Immature natural killer cell (primary cell): ENCODE measurements at regions not wholly inside any gene's neighbourhood (a gene's known extent, or its start where the extent isn't known, plus 50 kb on each side); places are given as distances from the start of the nearest gene placed in this dataset.
"Not testable (repeated sequence)": the region's sequence is repeated elsewhere in the genome, so short reads cannot be mapped to it uniquely, and the experiment has no call there.

ENCODE experiments used
- DNase-seq, 3 donors: peaks; one replicate each; pipeline ENCODE4 v3.0.0; 2022; ENCODE audit warnings: mixed read lengths in 1 of 3
- H3K27ac Mint-ChIP-seq, 6 donors: one replicate each; pipeline ENCODE4 v1.8.0; 2020; ENCODE audit warnings: mixed read lengths in 6 of 6, mild to moderate bottlenecking in 5 of 6, inconsistent platforms in 4 of 6, moderate library complexity in 3 of 6
- H3K27me3 Mint-ChIP-seq, 3 donors: one replicate each; pipeline ENCODE4 v1.8.0; 2020 to 2021; ENCODE audit warnings: low read depth in 3 of 3, mild to moderate bottlenecking in 3 of 3, mixed read lengths in 3 of 3, moderate library complexity in 3 of 3, inconsistent platforms in 1 of 3
- H3K36me3 Mint-ChIP-seq, 3 donors: one replicate each; pipeline ENCODE4 v1.8.0; 2020; ENCODE audit warnings: mixed read lengths in 3 of 3, inconsistent platforms in 2 of 3, mild to moderate bottlenecking in 2 of 3
- H3K4me1 Mint-ChIP-seq, 2 donors: one replicate each; pipeline ENCODE4 v1.8.0; 2020; ENCODE audit warnings: inconsistent platforms in 2 of 2, mild to moderate bottlenecking in 2 of 2, mixed read lengths in 2 of 2, moderate library complexity in 1 of 2
- H3K4me3 Mint-ChIP-seq, 5 donors: one replicate each; pipeline ENCODE4 v1.8.0; 2020; ENCODE audit warnings: mild to moderate bottlenecking in 5 of 5, mixed read lengths in 5 of 5, inconsistent platforms in 3 of 5, moderate library complexity in 3 of 5
- H3K9me3 Mint-ChIP-seq, 6 donors: one replicate each; pipeline ENCODE4 v1.8.0; 2020; ENCODE audit warnings: mild to moderate bottlenecking in 6 of 6, mixed read lengths in 6 of 6, inconsistent platforms in 4 of 6, moderate library complexity in 3 of 6

DNA sequence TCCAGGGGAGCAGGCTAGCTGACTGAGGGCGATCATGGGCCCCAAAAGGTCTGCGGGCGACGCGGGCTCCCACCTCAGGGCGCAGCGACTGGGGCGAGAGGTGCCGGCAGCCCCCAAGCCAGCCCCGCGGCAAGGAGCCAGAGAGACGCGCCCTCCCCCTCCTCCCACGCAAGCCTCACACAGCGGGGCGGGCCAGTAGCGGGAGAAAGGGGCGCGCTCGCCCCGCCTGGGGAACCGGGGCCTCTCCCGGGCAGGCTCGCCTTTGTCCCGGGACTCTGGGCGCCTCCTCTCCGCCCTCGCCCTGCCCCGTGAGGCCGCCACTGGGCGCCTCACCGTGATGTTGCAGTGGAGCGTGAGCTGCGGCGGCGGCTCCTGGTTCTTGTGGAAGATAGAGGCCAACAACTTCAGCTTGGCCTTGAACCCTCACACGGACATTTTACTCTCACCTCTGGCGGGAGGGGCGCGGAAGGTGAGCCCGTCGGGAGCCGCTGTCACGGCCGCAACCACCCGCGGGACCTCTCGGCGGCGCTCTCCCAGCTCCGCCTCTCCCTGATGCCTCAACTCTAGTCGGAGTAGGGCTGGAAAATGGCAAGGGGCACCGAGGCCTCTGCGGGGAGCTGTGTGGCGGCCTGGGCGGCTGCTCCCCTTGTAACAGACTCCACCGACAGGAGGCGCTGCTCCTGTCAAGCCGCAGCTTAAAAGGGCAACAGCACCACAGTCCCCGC, 100.5 kb upstream of the ZSCAN2 start:
- DNase-seq = peak in 2 of 3 donors; percentile 14 to 18
- not testable (repeated sequence) for H3K27me3 Mint-ChIP-seq, H3K4me3 Mint-ChIP-seq, H3K27ac Mint-ChIP-seq, H3K36me3 Mint-ChIP-seq, H3K4me1 Mint-ChIP-seq, H3K9me3 Mint-ChIP-seq

DNA sequence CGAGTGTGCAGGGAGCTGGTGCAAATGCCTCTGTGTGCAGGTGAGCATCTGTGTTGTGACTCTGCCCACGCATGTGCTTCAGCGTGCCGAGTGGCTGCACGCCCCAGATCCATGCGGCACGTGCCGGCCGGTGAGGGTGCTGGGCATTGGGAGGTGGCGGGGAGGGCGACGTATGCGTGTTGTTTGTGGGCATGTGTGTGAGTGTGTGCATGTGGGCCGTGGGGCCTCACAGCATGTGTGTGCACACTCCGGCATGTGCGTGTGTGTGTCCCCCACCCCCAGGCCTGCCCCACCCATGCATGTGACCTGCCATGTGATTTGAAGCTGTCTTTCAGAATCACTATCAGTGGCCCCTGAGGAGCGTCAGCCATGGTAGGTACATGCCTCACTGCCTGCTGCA, 97.7 kb upstream of the ZSCAN2 start:
- not testable (repeated sequence) for H3K27ac Mint-ChIP-seq, H3K36me3 Mint-ChIP-seq, H3K9me3 Mint-ChIP-seq, H3K4me3 Mint-ChIP-seq, DNase-seq, H3K4me1 Mint-ChIP-seq, H3K27me3 Mint-ChIP-seq

DNA sequence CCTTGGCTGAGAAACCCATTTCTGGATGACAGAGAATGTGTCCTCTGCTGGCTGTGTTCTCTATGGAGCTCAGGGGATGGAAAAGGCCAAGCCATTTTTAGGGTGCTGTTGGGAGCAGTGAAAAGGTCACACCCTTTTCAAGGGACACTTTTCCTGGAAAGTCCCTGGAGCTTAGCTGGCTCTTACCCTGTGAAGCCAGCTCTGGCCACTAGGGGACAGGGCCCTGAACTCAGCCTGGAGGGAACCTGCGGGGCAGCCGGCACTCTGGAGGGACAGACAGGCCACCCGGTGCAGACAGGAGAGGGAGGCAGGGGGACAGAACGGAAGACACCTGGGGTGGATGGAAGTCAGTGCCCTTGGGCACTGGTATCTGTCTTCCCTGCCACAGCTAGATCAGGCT, 95.3 kb upstream of the ZSCAN2 start:
- peak in 1 of 3 donors; percentile 5 for DNase-seq
- not testable (repeated sequence) for H3K36me3 Mint-ChIP-seq, H3K27ac Mint-ChIP-seq, H3K9me3 Mint-ChIP-seq, H3K27me3 Mint-ChIP-seq, H3K4me3 Mint-ChIP-seq, H3K4me1 Mint-ChIP-seq

GRCh38 chr15:84512324-84512723, 88.5 kb upstream of the ZSCAN2 start:
- DNase-seq, H3K4me3 Mint-ChIP-seq, H3K9me3 Mint-ChIP-seq, H3K4me1 Mint-ChIP-seq, H3K27ac Mint-ChIP-seq, H3K27me3 Mint-ChIP-seq, H3K36me3 Mint-ChIP-seq: not testable (repeated sequence)

DNA sequence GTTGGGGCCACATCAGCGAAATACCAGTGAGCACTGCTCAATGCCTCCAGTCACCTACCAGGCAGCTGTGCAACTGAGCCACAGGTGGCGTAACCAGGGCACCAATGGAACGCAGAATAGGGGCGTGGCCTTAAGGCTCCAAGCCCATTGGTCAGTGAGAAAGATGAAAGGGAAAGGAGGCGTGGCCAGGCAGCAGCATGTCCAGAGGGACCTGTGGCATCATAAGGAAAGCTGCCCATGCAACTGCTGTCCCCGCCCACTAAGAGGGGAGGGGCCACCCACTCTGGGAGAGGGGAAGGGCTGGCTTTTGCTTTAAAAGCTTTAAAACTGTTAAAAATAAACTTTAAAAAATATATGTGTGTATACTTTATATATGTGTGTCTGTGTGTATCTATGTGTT, 84.0 kb upstream of the ZSCAN2 start:
- H3K27ac Mint-ChIP-seq, DNase-seq, H3K36me3 Mint-ChIP-seq, H3K4me1 Mint-ChIP-seq, H3K4me3 Mint-ChIP-seq, H3K9me3 Mint-ChIP-seq, H3K27me3 Mint-ChIP-seq: not testable (repeated sequence)

DNA sequence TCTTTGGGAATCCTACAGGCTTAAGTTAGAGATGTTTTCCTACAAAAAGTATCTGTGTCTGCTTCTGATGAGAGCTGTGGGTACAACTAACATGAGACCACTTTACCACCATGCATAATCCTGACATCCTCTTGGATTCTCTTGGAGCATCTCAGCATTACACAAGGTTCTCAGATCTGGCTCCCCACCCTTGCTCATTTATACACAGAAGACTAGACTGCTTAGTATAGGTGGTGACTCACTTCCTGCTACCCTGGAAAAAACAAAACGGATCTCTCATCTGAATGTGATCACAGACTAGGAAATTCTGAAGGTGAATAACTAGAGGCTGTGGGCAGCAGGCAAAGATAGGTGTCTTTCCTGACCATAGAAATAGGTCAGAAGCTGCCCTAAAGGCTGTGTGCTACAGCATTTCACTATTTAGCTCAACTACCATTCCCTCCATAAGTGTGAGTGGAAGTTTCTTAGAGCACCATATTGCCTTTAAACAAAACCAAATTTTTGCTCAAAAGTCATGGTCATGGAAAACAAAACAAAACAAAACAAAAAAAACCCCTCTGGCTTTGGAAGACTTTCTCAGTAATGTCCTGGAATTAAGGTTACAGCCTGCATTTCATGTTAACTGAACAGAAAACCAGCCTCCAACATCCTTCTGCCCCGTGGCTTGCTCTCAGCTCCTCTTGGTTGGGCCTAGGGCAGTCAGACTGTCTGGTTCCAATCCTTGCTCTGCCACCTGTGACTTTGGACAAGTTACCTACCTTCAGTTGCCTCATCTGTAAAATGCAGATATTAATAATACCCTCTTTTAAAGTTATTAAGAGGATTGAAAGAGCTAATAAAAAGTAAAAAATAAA, 75.1 kb upstream of the ZSCAN2 start:
- H3K4me3 Mint-ChIP-seq, DNase-seq, H3K4me1 Mint-ChIP-seq, H3K36me3 Mint-ChIP-seq, H3K9me3 Mint-ChIP-seq, H3K27me3 Mint-ChIP-seq, H3K27ac Mint-ChIP-seq: not testable (repeated sequence)

DNA sequence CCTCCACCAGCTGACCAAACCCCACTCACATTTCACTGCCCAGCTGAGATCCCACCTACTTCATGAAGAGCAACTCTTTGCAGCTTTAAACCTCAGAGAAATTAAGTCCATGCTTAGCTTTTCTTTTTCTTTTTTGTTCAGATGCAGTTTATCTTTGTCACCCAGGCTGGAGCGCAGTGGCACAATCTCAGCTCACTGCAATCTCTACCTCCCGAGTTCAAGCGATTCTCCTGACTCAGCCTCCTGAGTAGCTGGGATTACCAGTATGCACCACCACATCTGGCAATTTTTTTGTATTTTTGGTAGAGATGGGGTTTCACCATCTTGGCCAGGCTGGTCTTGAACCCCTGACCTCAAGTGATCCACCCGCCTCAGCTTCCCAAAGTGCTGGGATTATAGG, 70.1 kb upstream of the ZSCAN2 start:
- not testable (repeated sequence) for H3K27me3 Mint-ChIP-seq, H3K27ac Mint-ChIP-seq, DNase-seq, H3K9me3 Mint-ChIP-seq, H3K36me3 Mint-ChIP-seq, H3K4me3 Mint-ChIP-seq, H3K4me1 Mint-ChIP-seq

DNA sequence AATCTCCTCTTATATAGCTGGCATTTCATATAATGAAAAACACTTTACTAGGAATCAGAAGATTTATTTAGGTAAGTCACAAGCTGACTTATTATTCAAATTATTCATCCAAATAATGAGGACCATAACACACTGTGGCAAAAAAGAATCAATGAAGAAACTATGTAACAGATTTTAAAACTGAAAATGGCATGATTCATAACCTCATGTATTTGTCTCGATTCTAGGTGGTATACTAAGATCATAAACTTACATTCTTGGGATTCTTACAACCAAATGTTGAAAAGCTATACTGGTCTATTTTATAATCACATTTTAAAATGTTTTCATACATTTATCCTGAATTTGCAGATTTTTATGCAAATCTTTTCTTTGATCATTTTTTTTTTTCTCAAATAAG, 69.6 kb upstream of the ZSCAN2 start:
- peaks cover 0 to 12% (median 9%) of the 10 kb centered on the region in 3 donors for H3K36me3 Mint-ChIP-seq
- not testable (repeated sequence) for H3K9me3 Mint-ChIP-seq, H3K4me3 Mint-ChIP-seq, H3K4me1 Mint-ChIP-seq, H3K27ac Mint-ChIP-seq, DNase-seq, H3K27me3 Mint-ChIP-seq

DNA sequence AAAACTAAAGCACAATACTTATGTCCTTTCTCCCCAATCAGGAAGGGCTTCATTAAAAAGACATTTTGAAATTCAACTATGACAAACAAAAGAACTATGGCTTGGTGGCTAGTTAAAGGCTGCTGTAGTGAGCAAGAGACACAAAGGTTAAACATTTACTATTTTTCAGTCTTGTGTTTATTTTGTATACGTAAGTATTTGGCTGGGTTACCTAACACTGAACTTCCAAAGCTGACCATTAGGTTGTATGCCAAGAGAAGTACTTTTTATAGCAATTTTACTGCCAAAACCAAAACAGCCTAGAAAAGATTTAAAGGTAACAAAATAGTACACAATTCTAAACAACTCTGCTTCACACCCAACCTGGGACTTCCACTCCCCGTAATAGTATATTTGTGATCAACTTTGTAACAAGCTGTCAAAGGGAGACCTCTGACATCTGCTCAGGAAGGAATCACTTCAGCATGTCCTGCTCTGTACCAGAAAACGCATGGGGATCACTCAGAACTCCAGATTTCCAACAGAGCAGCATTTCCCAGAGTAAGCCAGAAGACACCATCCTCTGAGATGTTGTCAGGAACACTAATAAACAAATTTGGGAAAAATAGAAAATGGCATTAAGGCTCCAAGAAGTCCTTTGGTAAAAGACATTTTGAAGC, 69.0 kb upstream of the ZSCAN2 start:
- not testable (repeated sequence) for H3K27ac Mint-ChIP-seq, H3K27me3 Mint-ChIP-seq

GRCh38 chr15:84533705-84534104, 67.1 kb upstream of the ZSCAN2 start:
- not testable (repeated sequence) for H3K9me3 Mint-ChIP-seq, DNase-seq, H3K27ac Mint-ChIP-seq, H3K27me3 Mint-ChIP-seq, H3K4me1 Mint-ChIP-seq, H3K4me3 Mint-ChIP-seq
- peaks cover 4 to 20% (median 13%) of the 10 kb centered on the region in 3 donors for H3K36me3 Mint-ChIP-seq

More for the DNA sequence above, 69.0 kb upstream of the ZSCAN2 start:
- DNase-seq, H3K4me1 Mint-ChIP-seq, H3K9me3 Mint-ChIP-seq, H3K4me3 Mint-ChIP-seq: not testable (repeated sequence)
- peaks cover 0 to 16% (median 13%) of the 10 kb centered on the region in 3 donors for H3K36me3 Mint-ChIP-seq

DNA sequence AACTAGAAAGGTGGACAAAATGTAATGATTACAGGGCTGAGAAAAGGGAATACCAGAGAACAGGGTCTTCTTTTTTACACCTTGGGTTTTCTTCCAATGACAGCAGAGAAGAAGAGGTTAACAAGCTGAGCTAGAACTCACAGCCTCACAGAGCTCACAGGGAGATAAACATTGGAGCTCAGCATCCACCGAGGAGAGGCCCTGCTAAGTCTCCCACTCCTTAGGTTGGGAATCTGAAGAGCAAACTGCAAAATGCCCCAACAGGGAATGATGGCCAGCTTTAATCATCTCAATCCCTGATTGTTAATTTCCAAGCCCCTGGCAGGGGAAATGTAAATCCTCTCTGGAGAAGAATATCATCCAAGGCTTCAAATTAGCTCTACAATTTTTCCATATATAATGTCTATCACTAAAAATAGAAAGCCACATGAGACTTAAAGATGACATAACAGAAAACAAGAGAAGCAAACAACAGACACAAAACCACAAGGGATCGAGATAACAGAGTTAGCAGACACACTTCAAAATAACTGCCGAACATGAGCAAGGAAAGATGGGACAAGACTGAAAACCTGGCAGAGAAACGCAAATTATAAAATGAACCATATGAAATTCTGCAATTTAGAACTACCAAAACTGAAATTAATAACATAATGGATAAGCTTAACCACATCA, 66.1 kb upstream of the ZSCAN2 start:
- H3K4me3 Mint-ChIP-seq, DNase-seq: not testable (repeated sequence)

GRCh38 chr15:84536181-84536580, 64.6 kb upstream of the ZSCAN2 start:
- not testable (repeated sequence) for H3K27me3 Mint-ChIP-seq, H3K4me3 Mint-ChIP-seq, DNase-seq, H3K4me1 Mint-ChIP-seq, H3K9me3 Mint-ChIP-seq
- Mint-ChIP-seq H3K27ac (peak overlapping the region in 1 of 6 donors; percentile 37), H3K36me3 (peaks cover 4 to 18% (median 13%) of the 10 kb centered on the region in 3 donors)

More for the DNA sequence above, 66.1 kb upstream of the ZSCAN2 start:
- not testable (repeated sequence) for H3K9me3 Mint-ChIP-seq, H3K4me1 Mint-ChIP-seq, H3K27me3 Mint-ChIP-seq
- Mint-ChIP-seq H3K27ac (peak overlapping the region in 2 of 6 donors; percentile 50 to 61), H3K36me3 (peaks cover 4 to 17% (median 15%) of the 10 kb centered on the region in 3 donors)

DNA sequence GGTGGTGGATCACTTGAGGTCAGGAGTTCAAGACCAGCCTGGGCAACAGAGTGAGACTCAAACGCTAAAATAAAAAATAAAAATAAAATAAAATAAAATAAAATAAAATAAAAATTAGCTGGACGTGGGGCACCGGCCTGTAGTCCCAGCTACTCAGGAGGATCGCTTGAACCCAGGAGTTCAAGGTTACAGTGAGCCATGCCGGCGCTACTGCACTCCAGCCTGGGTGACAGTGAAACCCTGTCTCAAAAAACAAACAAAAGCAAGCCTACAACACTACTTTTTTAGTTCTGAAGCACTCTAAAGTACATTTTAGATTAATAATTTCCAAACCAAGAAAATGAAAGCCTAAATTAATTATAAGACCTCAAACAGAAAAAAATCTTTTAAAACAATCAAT, 56.2 kb upstream of the ZSCAN2 start:
- not testable (repeated sequence) for H3K4me3 Mint-ChIP-seq, DNase-seq, H3K9me3 Mint-ChIP-seq, H3K27ac Mint-ChIP-seq, H3K27me3 Mint-ChIP-seq
- Mint-ChIP-seq H3K36me3 (peaks cover 6 to 13% (median 13%) of the 10 kb centered on the region in 3 donors), H3K4me1 (peaks cover 12 to 18% of the 10 kb centered on the region in 2 donors)

DNA sequence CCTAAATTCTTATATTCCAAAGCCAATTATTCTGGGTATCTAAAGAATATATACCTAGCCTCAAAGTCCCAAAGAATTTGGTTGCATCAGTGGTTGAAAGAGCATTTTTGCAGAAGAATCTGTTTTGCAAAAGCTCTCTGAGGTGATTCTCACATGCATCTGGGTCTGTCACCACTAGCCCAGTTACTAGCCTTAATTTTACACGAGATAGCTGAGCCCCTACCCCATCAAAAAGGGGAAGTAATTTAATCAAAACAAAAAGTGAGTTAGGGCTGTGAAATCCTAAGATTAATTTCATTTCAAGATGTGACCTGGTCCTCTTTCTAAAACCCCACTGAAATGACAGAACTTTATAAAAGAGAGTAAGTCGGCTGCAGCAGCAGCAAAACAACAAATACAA, 53.7 kb upstream of the ZSCAN2 start:
- peak overlapping the region in 1 of 6 donors; percentile 41 for H3K27ac Mint-ChIP-seq
- not testable (repeated sequence) for DNase-seq, H3K9me3 Mint-ChIP-seq, H3K27me3 Mint-ChIP-seq
- peak overlapping the region in 2 of 5 donors; percentile 8 to 43 for H3K4me3 Mint-ChIP-seq
- H3K36me3 Mint-ChIP-seq = peaks cover 8 to 17% (median 8%) of the 10 kb centered on the region in 3 donors
- H3K4me1 Mint-ChIP-seq = peaks cover 12 to 18% of the 10 kb centered on the region in 2 donors
